Activated effector memory CD4-positive, alpha-beta T cell treated with Interleukin-2 at 50 U/mL for 16 hours (primary cell): ENCODE measurements at regions not wholly inside any gene's neighbourhood (a gene's known extent, or its start where the extent isn't known, plus 50 kb on each side); places are given as distances from the start of the nearest gene placed in this dataset.
"Not testable (repeated sequence)": the region's sequence is repeated elsewhere in the genome, so short reads cannot be mapped to it uniquely, and the experiment has no call there.

Experiments
- DNase-seq: peaks from one replicate; pipeline ENCODE4 v3.0.0-alpha.2; 2020

DNA sequence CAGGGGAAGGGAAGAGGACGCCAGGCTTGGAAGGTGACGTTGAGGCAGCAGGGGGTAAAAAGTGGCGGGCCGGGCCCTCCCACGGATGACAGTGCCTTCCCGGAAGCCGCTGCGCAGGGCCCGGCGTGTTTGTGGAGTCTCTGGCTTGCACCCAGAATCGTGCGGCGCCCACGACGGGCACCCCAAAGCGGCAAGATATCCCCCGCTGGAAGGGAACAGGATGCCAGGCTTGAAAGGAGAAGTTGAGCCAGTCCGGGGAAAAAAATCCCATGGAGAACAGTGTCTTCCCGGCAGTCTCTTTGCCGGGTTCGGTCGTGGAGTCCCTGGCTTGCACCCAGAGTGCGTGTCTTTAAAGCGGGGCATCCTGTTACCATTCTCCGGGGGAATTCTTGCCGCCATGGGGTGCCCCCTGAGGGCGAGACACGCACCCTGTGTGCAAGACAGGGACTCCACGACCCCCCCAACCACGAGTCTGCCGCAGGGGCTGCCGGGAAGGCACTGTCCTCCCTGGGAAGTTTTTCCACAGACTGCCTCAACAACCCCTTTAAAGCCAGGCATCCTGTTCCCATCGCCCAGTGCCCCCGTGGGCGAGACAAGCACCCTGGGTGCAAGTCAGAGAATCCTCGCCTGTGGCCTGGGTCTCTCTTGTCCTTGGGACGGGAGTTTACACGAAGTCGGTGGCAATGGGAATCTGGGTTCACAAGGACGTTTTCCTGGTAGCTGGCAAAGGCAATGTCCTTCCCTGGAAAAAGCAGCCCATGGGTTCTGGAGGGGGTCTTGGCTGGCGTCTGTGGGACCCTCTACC is 156.1 kb upstream of the ALG10B start:
- DNase-seq = no peak

DNA sequence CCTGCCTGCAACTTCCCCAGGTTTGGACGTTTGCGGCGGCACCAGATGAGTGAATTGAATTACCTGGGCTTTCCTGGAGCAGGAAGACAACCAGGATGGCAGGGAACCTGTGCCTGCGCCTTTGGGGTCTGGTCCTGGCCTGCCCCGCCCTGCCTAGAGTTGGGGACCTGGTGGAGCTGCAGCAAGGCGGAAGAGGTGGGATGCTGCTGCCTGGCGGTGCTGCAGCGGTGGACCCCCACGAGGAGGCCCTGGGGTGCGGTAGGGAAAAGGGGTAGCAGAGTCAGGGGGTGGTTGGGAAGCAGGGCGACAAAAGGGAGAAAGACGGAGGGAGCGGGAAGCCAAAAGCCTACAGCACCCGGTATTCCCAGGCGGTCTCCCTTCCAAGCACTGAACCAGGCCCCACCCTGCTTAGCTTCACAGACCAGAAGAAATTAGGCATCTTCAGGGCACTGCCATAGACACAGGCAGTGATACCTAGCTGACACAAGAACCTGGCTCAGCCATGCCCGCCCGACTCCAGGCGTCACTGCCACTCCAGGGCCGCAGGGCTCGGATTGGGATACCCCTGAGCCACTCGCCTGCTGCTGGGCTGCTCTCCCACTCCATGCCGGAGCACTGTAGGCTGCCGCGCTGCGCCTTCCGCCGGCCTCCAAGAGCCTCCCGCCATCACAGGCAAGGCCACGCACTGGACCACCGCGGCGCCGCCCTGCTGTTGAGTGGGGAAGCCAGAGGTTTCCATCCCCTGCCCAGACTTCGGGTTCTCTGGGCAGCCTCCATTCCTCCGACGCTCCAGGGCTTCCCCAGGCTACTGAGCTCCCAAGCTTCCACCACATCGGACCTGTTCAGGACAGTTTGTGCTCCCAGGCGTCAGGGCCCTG is 155.2 kb upstream of the ALG10B start:
- DNase-seq = no peak

DNA sequence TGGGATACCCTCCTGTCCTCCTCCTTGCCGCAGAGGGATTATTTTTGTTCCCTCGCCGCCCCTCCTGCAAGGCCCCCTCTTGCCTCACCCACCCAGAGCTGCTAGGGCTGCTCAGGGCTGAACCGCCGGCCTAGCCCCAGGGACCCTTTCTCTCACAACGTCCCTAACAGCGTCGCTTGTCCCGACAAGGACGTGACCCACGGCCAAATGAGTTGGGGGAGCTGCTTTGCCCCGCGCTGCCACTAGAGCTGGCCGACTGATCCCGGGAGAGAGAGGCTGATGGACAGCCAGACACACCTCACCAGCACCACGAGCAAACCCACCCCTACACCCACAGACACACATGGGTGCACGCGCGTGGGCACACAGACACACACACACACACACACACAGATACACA is 154.6 kb upstream of the ALG10B start:
- no peak for DNase-seq

DNA sequence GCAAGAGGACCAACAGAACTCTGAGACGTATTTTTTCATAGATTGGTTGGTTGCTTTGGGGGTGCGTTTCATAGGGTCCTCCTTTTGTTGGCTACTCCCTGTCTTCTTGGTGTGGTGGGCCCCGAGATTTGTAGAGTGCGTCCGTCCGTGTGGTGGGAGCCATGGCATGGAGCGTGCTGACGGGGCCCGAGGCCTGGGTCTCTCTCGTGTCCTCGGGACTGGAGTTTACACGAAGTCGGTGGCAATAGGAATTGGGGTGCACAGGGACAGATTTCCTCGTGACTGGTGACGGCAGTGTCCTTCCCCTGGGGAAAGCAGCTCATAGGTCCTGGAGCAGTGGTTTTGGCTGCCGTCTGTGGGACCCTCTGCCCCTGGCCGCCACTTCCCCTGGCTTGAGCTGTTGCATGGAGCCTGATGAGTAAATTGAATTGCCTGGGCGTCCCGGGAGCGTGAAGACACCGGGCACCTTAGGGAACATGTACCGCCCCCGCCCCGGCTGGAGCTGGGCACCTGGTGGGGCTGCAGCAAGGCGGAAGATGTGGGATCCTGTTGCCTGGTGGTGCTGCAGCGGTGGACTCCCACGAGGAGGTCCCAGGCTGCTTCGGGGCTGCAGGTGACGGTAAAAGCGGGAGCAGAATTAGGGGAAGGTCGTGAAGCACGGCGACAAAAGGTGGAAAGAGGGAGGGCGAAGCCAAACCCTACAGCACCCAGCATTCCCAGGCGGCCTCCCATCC is 153.7 kb upstream of the ALG10B start:
- no peak for DNase-seq

GRCh38 chr12:38163442-38163801 is 153.2 kb upstream of the ALG10B start:
- DNase-seq = no peak

DNA sequence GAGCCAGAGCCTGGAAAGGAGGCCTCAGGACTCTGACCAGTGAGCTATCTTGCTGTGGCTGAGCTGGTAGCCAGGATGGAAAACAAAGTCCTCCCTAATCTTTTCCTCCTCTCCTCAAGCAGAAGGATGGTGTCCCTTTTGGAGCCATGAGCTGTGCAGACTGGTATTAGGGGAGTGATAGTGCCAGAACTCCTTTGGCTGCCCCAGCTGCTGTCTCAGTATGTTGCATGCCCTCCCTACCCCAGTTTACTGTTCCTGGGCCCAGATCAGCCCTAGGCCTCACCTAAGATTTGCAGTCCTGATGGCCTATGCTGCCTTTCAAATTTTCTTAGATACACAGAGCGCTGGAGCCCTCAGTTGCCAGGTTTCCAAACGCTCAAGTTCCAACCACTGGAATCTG is 150.3 kb upstream of the ALG10B start:
- DNase-seq = no peak

DNA sequence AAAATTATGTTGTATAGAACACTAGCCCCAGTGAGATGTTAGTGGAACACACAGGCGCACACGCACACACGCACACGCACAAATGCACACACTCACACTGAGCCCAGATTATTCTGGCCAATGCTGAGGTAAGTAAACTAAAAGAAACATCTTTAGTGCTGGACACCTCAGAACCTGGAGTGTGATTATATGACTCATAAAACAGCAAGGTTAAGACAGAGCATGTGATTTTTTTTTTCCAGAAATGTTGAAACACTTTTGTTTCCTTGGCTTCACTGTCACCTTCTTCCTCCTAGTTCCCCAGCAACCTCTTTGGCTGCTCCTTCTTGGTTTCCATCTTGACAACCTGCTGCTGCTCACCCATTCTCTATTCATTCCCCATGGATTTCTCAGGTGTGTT is 141.0 kb upstream of the ALG10B start:
- DNase-seq = no peak

- not testable (repeated sequence) for DNase-seq
Observed at GRCh38 chr12:38183617-38184016, 133.0 kb upstream of the ALG10B start.

DNA sequence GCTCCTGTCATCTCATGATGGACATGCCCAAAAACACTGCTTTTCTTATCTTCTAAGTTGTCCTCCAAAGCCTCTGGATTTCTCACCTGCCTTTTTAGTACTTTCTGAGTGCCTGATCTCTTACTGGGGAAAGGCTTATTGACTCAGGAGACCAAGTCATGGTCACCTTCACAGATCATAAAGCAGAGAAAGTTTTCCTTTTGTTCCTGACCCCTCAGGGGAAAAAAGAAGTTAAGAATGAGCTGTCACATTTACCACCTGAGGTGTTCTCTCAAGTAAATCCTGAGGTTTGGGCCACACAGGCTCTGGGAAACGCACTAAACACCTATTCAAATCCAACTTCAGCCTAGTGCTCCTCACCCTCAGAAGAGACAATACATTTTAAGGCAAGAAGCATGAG is 119.3 kb upstream of the ALG10B start:
- DNase-seq = not testable (repeated sequence)

DNA sequence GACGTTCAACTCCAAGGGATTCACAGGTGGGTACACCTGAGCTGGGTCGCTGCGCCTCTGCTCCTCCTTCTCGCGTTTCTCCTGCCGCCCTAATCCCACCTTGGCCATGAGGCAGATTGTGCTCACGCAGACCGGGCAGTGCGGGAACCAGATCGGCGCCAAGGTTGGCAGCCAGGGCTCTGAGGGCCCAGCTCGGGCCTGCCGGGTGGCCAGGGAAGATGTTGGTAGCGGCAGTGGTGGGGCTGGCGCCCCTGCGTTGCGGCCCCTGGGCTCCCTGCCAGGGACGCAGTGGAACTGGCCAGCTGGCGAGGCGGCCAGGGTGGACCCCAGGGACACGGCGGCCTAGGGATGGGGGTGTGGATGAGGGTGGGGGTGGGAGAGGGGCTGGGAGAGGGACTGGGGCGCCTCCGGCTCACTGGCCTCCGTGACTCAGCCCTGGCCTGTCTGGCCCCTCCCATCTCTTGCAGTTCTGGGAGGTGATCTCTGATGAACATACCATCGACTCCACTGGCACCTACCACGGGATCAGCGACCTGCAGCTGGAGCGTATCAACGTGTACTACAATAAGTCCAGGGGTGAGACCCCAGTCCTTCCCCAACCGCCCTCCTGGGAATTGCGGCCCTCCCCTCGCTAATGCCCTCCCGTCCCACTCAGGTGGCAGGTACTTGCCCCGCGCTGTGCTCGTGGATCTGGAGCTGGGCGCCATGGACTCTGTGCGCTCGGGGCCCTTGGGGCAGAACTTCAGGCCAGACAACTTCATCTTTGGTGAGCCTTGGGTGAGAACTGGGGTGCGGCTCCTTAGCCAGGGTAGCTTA is 114.9 kb upstream of the ALG10B start:
- no peak for DNase-seq

GRCh38 chr12:38204831-38205230 is 111.7 kb upstream of the ALG10B start:
- no peak for DNase-seq

GRCh38 chr12:38222011-38222410 is 94.6 kb upstream of the ALG10B start:
- DNase-seq = no peak

DNA sequence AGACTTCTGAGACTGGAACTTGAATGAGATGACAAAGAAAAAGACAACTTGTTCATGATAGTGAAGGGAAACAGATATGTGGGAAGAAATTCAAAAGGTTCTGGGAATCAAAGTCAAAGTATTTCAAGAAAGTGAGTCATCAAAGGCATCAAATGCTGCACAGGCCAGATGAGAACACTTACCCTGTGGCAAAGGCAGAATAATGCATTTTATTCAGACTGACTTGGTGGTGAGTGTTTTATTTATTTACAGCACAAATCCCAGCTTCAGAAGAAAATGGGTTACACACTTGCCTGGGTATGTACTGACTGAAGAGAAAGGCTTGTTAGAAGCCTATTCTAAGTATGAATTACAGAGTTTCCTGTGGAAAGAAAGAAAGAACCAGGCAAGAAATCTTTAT is 78.2 kb upstream of the ALG10B start:
- DNase-seq = not testable (repeated sequence)

DNA sequence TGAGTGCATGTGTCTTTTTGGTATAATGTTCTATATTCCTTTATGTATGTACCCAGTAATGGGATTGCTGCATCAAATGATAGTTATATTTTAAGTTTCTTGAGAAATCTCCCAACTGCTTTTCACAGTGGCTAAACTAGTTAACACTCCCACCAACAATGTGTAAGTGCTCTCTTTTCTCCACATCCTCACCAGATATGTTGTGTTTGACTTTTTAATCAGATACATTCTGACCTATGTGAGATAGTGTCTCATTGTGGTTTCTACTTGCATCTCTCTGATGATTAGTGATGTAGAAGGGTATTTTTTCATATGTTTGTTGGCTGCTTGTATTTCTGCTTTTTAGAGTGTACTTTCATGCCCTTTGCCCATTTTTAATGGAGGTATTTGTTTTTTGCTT is 62.8 kb upstream of the ALG10B start:
- DNase-seq = no peak

- no peak for DNase-seq
Observed at GRCh38 chr12:38258411-38258810, 58.2 kb upstream of the ALG10B start.
